COLO829 (cell line): ENCODE measurements at regions not wholly inside any gene's neighbourhood (a gene's known extent, or its start where the extent isn't known, plus 50 kb on each side); places are given as distances from the start of the nearest gene placed in this dataset.
A peak's percentile ranks its signal among the peaks of the same experiment; 100 is the strongest.

Experiments
- DNase-seq: peaks from one replicate; pipeline ENCODE4 v3.0.0; 2012; ENCODE audit warnings: low spot score

DNA sequence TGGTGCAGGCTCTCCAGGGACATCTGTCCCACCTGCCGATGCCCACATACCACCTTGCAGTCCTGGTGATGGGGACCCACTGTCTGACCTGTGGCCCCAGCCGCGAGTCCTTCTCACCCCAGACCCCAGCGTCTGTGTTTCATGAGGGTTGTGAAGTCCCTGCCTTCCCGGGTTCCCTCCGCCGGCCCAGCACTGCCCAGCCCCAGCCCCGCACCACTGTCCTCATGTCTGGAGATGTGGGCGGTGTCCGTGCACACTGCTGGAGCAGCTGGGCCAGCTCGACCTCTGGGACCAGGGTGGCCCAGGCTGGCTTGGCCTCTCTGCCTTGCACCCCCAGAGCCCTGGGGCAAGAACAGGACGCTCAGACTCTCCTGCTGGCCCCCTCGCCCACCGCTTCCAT lies 199.5 kb upstream of the CIBAR2 start:
- no peak for DNase-seq

DNA sequence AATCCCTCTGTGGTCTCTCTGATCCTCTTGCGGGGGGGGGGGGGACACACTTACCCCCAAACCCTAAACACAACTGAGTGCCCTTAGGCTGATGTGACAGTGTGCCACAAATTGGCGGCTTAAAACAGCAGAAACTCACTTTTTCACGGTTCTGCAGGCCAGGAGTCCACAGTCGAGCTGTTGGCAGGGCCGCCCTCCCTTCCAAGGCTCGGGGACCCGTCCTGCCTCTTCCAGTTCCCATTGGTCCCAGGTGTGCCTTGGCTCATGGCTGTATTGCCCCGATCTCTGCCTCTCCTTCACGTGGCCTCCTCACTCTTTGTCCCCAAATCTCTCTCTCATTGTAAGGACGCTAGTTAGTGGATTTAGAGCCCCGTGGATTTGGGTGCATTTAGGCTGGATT lies 199.9 kb upstream of the CIBAR2 start:
- no peak for DNase-seq

DNA sequence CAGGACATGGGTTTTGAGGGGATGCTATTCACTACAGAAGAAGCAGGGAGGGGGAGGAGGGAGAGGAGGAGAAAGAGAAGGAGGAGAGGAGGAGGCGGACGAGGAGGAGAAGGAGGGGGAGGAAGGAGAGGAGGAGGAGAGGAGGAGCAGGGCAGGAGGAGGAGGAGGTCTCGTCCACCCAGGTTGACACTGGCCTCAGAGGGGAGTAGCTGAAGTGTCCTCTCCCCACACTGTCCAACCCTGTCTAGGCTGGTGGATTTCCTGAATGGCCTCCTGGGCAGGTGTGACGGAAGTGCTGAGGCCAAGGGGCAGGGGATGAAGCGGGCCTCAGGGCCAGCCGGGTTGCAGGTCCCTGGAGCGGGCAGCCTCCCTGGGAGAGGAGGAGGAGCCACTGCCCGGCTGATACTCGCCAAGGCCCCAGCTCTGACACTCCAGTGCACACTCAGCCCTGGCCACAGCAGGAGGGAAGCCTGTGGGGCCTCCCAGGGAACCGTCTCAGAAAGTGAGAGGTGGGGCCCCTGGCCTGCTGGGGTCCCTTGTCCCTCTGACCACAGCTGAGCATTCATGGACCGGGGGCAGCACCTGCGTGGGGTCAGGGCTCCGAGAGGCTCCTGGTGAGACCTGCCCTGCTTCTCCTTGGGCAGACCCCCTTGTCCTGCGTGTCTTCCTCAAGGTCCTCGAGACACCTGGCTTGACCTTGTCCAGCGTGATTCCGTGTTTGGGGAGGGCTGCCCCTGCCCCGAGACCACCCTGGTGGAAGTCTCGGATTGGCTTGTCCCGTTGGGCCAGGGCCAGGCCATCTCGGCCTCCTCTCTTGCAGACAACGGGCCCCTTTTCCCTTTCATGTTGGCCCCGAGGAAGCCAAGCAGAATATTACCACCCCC lies 200.6 kb upstream of the CIBAR2 start:
- no peak for DNase-seq

DNA sequence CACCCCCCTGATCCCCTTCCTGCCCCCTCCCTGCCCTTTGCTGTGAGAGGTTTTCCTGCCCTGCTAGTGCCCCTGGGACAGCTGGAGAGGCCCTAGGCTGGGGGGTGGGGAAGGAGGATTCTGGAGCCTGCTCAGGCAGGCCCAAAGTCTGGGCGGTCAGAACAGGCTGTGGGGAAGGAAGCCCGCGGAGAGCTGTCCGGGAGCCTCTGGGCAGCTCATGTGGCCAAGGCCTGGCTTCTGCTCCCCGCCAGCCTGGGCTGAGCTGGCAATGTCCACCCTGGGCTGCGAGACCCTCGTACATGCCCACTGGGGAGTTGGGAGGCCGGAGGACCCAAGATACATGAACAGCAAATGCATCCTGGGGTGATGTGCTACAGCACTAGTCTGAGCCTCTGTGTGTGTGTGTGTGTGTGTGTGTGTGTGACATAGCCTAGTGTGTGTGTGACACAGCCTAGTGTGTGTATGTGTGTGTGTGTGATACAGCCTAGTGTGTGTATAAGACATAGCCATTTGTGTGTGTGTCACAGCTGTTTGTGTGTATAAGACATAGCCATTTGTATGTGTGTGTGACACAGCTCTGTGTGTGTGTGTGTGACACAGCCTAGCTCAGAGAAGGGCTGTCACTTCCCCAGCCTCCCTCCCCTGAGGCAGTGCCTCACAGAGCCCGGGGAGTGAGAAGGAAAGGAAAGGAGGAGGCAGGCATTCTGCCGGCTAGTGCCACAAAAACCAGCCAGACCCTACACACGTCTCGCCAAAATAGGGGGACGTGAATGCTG lies 201.4 kb upstream of the CIBAR2 start:
- DNase-seq = no peak

GRCh38 chr16:85314512-85314971 lies 202.3 kb upstream of the CIBAR2 start:
- no peak for DNase-seq

DNA sequence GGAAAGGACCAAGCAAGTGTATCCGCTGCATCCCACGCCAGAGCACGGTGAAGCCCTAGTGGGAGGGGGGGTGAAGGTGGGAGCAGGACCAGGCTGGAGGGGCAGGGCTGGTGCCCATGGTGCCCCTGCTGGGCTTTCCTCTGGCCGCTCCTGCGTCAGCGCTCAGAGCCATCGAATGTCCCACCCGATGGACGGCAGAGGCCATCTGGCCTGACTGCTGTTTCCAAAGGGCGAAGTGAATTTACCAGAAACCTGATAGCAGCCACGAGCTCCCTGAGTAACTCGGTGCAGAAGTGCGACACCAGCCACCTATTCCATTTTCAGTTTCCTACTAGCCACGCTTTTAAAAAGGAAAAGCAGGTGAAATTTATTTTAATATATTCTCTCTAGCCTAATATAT lies 203.6 kb upstream of the CIBAR2 start:
- no peak for DNase-seq

DNA sequence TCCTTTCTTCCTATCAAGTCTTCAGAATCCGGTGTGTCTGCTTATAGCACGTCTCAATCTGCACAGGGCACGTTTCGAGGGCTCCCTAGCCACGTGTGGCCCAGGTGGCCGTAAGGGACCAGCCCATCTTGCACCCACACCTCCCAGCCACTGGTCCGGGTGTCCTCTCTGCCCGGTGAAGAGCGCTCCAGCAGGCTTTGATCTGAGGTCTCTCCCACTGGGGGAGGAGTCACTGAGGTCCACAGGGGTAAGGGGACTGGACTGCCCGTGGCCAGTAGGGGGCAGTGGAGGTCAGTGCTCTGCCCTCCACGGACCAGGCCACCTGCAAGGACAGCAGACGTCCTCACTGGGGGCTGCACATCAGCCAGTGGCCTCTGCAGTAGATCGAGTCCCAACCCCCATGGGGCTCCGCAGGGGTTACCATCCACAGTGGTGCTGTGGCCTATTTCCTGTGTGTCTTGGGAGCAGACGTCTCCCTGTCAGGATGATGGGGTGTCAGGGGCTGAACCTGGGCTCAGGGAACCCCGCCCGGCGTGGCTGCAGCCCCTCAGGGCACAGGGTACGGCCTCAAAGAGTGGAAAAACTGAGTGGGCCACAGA lies 204.1 kb upstream of the CIBAR2 start:
- DNase-seq = peak; percentile 32

DNA sequence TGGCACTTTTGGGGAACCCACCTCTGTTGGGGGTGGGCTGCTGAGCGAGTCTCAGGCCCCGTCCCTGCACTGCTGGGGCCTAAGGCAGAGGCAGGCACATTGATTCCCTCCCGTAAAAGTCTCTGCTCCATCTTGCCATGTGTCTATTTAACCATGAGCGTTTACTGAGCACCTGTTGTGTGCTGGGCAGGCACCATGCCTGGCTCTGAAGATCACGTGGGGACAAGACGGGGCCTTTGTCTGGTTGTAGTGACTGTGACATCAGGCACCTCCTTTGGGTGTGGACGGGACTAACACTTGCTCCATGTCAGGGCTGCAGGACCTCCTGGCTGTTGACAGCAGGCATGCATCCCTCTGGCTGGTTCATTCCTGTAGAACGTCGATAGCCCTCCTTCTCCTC lies 204.7 kb upstream of the CIBAR2 start:
- no peak for DNase-seq

DNA sequence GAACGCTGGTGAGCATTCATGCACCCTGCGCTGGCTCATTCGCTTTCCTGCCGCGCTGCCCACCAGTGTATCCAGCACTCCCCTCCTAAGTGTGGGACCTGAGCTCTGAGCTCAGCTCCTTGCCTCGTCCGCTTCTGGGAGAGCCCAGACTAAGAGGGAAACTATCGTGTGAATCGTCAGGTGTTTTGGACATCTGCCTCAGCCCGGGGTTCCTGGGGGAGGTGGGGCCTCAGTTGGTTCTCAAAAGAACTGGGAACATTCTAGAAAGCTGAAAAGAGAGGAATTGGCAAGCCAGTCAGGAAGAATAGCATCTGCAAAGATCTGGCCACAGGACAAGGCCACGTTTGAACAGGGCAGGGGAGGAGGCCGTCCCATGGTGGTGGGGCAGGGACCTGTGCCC lies 205.4 kb upstream of the CIBAR2 start:
- no peak for DNase-seq

- no peak for DNase-seq
These were observed 207.1 kb upstream of the CIBAR2 start for GRCh38 chr16:85319208-85319983.

- DNase-seq = no peak
These were observed 207.7 kb upstream of the CIBAR2 start for GRCh38 chr16:85319984-85320440.

DNA sequence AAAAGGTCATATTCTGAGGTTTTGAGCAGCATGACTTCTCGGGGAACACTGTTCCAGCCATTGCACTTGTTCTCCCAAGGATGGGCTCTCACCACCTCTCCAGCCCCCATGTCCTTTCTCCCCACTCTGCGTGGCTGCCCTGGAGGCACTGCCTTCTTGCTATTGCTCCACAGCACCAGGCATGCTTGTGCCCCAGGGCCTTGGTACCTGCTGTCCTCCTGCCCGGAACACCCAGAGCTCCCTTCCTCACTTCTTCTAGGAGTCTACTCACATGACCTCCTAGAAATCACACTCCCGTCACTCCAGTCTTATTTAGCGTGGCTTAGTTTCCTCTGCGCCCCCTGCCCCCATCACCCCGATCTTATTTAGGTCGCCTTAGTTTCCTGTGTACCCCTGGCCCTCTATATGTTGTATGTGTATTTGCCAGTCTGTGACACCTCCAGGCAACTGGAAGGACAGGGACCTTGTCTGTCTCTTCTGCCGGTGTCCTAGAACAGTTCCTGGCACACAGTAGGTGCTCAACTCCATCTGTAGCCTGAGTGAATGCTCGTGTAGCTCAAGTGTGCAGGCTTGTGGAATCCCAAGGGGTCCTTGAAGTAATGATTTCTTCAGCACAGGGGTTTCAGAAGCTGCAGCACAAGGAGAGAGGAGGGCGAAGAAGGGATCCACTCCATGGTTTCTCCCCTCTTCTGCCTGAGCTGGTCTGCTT lies 208.6 kb upstream of the CIBAR2 start:
- no peak for DNase-seq

DNA sequence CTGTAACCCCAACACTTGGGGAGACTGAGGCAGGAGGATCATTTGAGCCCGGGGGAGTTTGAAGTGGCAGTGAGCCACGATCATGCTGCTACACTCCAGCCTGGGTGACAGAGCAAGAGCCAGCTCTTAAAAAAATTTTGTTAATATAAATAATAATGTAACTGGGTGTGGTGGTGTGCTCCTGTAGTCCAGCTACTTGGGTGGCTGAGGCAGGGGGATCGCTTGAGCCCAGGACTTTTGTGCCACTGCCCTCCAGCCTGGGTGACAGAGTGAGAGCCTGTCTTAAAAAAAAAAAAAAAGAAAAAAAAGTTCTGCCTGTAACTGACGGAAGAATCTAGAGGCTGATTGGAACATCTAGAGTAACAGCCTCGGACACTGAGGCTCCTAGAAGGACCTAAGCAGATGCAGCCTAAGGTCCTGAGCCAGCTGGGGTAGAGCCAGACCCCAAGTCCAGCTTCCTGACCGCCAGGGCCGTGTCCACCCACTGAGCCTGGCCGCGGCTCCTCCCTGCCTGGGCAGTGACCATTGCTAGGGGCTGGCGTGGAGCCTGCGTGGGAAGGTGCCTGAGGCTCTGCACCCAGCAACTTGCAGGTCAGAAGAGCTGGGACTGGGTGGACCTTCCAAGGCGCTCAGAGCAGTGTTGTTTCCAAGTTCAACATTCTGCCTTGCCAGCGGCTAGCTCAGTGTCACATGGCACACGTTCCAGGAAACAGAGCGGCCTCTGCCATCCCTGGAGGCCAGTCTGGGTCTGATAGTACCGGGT lies 209.4 kb upstream of the CIBAR2 start:
- peak; percentile 51 for DNase-seq

DNA sequence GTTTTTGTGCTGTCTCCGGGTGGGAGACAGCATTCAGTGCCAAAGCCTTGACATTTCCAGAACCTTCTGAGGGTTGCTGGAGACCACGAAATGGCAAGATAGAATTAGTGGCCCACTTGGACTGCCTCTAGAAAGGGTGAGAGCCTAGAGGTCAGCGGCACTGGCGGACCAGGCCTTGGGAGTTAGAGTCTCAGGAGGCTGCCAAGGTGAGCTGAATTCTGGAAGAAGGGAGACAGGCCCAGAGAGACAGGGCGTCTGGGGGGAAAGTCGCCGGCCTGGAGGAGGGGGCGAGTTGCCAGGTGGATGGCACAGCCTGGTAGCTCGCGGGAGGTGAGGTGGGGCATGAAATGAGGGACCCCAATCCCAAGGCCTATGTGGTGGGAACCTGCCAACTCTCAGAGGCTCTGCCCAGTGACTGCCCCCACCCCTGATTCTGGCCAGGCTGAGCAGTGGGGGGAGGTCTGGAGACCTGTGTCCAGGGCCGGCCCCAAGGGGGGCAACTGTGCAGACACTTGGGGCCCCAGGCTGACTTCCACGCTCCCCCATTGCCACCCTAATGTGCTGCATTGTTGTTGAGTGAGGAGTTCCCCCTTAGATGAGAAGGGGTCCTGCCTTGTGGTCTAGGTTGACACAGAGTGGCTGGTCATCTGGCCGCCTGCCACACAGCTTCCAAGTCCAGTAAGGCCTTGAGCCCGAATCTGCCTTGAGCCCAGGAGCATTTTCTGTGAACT lies 211.1 kb upstream of the CIBAR2 start:
- DNase-seq = no peak

- no peak for DNase-seq
These were observed 211.6 kb upstream of the CIBAR2 start for GRCh38 chr16:85323961-85324253.

DNA sequence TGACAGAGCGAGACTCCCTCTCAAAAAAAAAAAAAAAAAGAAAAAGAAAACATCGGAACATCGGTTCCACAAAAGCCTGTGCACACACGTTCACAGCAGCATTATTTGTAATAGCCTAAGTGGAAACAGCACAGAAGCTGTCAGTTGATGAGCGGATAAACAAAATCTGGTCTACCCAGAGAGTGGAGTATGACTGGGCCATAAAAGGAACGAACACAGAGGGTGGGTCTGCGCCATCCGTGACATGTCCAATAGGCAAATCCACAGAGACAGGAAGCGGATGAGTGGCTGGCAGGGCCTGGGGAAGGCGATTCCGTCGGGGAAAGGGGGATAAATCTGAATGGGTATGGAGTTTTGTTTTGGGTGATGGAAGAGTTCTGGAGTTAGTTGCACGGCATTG lies 212.2 kb upstream of the CIBAR2 start:
- no peak for DNase-seq

DNA sequence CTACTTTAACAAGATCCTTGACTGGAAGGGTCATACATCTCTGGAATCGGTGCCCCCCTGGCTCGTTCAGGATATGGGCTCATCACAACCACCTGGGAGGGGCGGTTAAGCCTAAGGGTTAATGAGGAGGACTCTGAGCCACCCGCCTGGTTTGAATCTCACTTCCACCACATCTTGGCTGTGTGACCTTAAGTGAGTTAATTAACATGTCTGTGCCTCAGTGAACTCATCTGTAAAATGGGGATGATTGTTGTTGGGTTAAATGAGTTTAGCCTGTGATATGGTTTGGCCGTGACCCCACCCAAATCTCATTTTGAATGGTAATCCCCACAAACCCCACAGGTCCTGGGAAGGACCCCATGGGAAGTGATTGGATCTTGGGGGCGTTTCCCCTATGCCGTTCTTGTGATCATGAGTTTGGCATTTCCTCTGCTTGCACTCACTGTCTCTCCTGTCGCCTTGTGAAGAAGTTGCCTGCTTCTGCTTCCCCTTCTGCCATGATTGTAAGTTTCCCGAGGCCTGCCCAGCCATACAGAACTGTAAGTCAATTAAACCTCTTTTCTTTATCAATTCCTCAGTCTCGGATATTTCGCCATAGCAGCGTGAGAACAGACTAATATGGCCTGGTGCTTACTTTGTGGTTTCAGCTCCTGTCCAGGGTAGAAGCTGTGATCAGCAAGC lies 214.0 kb upstream of the CIBAR2 start:
- DNase-seq = no peak

DNA sequence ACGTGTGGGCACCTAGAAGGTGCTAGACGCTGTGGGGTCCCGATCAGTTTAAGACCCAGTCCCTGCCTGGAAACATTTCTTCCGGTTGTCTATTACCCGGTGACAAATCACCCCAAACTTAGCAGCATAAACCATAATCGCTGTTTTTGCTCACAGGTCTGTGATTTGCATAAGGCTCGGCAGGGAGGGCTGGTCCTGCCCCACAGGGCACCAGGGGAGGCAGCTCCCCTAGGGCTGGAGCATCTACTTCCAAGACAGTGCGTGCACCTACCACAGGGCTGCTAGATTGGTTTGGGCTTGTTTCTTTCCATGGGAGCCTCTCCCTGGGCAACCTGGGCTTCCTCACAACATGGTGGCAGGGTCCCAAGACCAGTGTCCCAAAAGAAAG lies 214.5 kb upstream of the CIBAR2 start:
- no peak for DNase-seq
